GM12874 (cell line): ENCODE measurements at regions not wholly inside any gene's neighbourhood (a gene's known extent, or its start where the extent isn't known, plus 50 kb on each side); places are given as distances from the start of the nearest gene placed in this dataset.

Experiments
- CTCF ChIP-seq: IDR thresholded peaks from 2 replicates; pipeline ENCODE4 v1.5.1; 2011; ENCODE audit warnings: low read depth, mild to moderate bottlenecking, control low read depth, low read length, moderate library complexity; ENCODE audit not compliant: insufficient read depth

DNA sequence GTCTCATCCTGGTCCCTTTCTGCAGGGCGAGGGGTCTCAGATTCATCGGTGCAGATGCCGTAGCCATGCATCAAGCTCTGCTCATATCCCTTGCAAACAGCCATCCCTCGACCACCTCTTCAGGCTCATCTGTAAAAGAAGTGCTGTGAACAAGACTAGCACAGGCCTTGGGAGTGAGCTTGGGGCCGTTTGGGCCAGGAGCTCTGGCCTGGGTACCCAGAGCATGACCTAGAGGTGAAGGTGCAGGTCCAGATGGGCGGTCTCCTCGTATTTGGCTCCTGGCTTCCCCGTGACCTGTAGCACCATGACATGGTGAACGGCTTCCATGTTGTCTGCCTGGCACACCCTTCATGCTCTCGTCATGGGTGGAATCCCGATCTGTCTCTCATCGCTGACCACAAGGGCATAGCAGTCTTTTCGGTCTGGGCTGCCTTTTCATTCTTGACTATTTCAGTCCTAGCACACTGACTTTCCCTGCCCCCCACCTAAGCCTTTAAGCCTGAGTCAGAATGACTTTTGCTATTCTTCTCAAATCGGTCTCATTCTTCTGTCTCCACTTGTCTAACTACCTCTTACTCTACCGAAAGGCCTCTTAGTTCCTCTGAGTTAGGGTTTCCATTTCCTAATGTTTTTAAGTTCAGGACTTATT is 216.0 kb downstream of the FOXL1 start:
- no peak for TF ChIP-seq CTCF

DNA sequence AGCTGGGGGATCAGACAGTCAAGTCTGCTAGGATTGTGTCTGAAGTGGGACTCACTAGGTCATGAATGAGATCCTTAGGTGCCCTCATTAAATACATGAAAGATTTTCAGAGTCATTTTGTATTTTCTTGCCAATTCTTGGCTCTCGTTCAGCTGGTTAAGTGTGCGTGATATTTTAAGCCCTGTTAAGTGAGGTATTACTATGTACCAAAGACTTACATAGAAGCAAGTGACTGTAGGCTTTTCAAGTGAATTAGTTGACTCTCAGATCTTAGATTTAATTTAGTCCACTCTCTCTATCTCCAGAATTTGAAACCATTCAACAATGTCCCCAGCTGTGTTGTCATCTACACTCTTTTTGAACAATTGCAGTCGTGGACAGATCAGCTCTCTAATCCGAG is 219.4 kb downstream of the FOXL1 start:
- TF ChIP-seq CTCF = no peak

DNA sequence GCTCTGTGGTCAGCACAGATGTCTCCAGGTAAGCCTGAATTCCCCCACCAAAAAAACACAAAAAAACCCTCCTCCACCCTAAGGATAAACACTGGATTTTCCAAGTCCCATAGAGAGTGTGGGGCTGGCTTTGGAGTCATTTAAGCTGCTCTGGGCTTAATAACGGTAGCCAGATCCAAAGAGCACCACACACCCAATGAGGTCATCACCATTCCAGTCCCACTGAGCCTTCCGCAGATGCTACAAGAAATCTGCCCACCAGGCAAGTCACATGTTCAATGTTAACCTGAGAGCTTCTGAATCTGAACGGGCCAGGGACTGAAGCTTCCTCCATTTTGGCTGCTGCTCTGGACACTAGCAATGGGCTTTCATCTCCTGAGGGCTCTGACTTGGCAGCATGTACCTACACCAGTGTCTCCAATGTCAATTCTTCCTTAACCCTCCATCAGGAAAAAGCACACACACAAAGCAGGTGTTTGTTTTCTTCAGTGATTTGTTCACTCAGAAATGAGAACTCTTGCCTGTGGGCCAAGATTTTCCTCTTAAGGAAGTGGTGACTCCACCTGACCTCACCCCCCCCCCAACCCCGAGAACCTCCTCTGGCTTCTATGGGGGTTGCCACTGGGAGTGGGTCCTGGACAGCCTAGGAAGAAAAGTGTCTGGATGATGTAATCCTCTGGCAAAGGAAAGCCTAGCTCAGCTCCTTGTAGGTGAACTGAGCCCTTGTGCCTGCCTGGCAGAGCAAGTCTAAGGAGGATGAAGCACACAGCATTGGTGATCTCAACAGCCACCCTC is 220.1 kb downstream of the FOXL1 start:
- TF ChIP-seq CTCF = no peak

- no peak for TF ChIP-seq CTCF
Observed at GRCh38 chr16:86799367-86799766, 221.0 kb downstream of the FOXL1 start.

- TF ChIP-seq CTCF = no peak
Observed at GRCh38 chr16:86800894-86801293, 222.5 kb downstream of the FOXL1 start.

GRCh38 chr16:86802013-86802412 is 223.7 kb downstream of the FOXL1 start:
- no peak for TF ChIP-seq CTCF

GRCh38 chr16:86805188-86805587 is 226.8 kb downstream of the FOXL1 start:
- no peak for TF ChIP-seq CTCF
